IMR-90 (cell line): ENCODE measurements at regions not wholly inside any gene's neighbourhood (a gene's known extent, or its start where the extent isn't known, plus 50 kb on each side); places are given as distances from the start of the nearest gene placed in this dataset.

ENCODE experiments used
- ATAC-seq: fragments of 200-7000 bp; cut with Tn5 transposase; 2 replicates; pipeline ENCODE4 v1.9.1; 2020; ENCODE audit warnings: low read depth, mild to moderate bottlenecking, moderate library complexity
- BruUV-seq: library from RNA; stranded (reverse); fragments of 400-500 nt; replicated peaks from 2 replicates; lab custom pipeline; 2021; lab: Mats Ljungman, UMichigan
- CTCF ChIA-PET: fragments of 300-600 bp; formaldehyde crosslinking; extraction: SDS; loops from one replicate; lab custom pipeline; 2021; ENCODE audit warnings: antibody characterized with exemption; lab: Yijun Ruan, JAX
- POLR2A ChIA-PET: fragments of 300-600 bp; sonication (Branson Sonifier 250); formaldehyde crosslinking; loops from one replicate; lab custom pipeline; 2022; ENCODE audit warnings: antibody characterized with exemption; ENCODE audit not compliant: unreplicated experiment; lab: Charles Lee
- DNase-seq: peaks from one replicate; pipeline ENCODE4 v3.0.0; 2013
- H2AFZ ChIP-seq: replicated peaks from 2 replicates; pipeline ENCODE3; 2013; ENCODE audit warnings: low read length, mild to moderate bottlenecking; ENCODE audit not compliant: poor library complexity
- H2AK5ac ChIP-seq: 2 replicates; pipeline ENCODE4 v1.6.1; 2013; ENCODE audit warnings: low read depth, low read length, inconsistent platforms
- H2AK9ac ChIP-seq: replicated peaks from 2 replicates; pipeline ENCODE3; 2013; ENCODE audit warnings: mild to moderate bottlenecking, low read depth, low read length, moderate library complexity; ENCODE audit not compliant: poor library complexity
- H2BK120ac ChIP-seq: 2 replicates; pipeline ENCODE4 v1.6.1; 2013; ENCODE audit warnings: low read depth, low read length, inconsistent platforms
- H2BK15ac ChIP-seq: 3 replicates; pipeline ENCODE4 v1.6.1; 2013; ENCODE audit warnings: low read depth, low read length, inconsistent platforms
- H2BK20ac ChIP-seq: 2 replicates; pipeline ENCODE4 v1.6.1; 2013; ENCODE audit warnings: low read depth, mild to moderate bottlenecking, inconsistent platforms, low read length, moderate library complexity
- H2BK5ac ChIP-seq: 2 replicates; pipeline ENCODE4 v1.6.1; 2013; ENCODE audit warnings: mild to moderate bottlenecking, low read depth, low read length, inconsistent platforms; ENCODE audit not compliant: poor library complexity, severe bottlenecking
- H3K14ac ChIP-seq: replicated peaks from 2 replicates; pipeline ENCODE4 v1.6.1; 2013; ENCODE audit warnings: low read depth, low read length, inconsistent platforms
- H3K18ac ChIP-seq: 2 replicates; pipeline ENCODE4 v1.6.1; 2013; ENCODE audit warnings: low read depth, low read length, control low read depth
- H3K23ac ChIP-seq: 2 replicates; pipeline ENCODE4 v1.6.1; 2013; ENCODE audit warnings: low read depth, low read length, inconsistent platforms
- H3K27ac ChIP-seq: 2 replicates; pipeline ENCODE4 v1.5.1; 2013; ENCODE audit warnings: mild to moderate bottlenecking, control low read depth, low read length; ENCODE audit not compliant: insufficient read depth
- H3K27me3 ChIP-seq: 2 replicates; pipeline ENCODE4 v1.6.1; 2013; ENCODE audit warnings: low read length; ENCODE audit not compliant: control insufficient read depth, insufficient read depth
- H3K36me3 ChIP-seq: 2 replicates; pipeline ENCODE4 v1.6.1; 2013; ENCODE audit warnings: low read length, mixed read lengths; ENCODE audit not compliant: control insufficient read depth, insufficient read depth
- H3K4ac ChIP-seq: 2 replicates; pipeline ENCODE4 v1.6.1; 2013; ENCODE audit warnings: low read depth, low read length, inconsistent platforms
- H3K4me1 ChIP-seq: 2 replicates; pipeline ENCODE4 v1.6.1; 2013; ENCODE audit warnings: low read length, mixed read lengths; ENCODE audit not compliant: control insufficient read depth, insufficient read depth
- H3K4me2 ChIP-seq: 2 replicates; pipeline ENCODE4 v1.6.1; 2013; ENCODE audit warnings: low read depth, mild to moderate bottlenecking, control low read depth, low read length, moderate library complexity
- H3K4me3 ChIP-seq: 2 replicates; pipeline ENCODE4 v1.5.1; 2013; ENCODE audit warnings: low read depth, mild to moderate bottlenecking, control low read depth, low read length, moderate library complexity; ENCODE audit not compliant: insufficient read depth
- H3K56ac ChIP-seq: 2 replicates; pipeline ENCODE4 v1.6.1; 2013; ENCODE audit warnings: low read length, inconsistent platforms; ENCODE audit not compliant: insufficient read depth; ENCODE audit errors: extremely low read depth
- H3K79me1 ChIP-seq, 2 experiments: 2 replicates each; pipeline ENCODE4 v1.6.1; 2013; ENCODE audit warnings: low read length in 2 of 2, inconsistent platforms in 1 of 2, low read depth in 1 of 2
- H3K9ac ChIP-seq: 2 replicates; pipeline ENCODE4 v1.6.1; 2013; ENCODE audit warnings: low read depth, low read length, control low read depth
- H3K9me1 ChIP-seq: 2 replicates; pipeline ENCODE4 v1.6.1; 2013; ENCODE audit warnings: low read length, inconsistent platforms; ENCODE audit not compliant: insufficient read depth
- H3K9me3 ChIP-seq: 2 replicates; pipeline ENCODE4 v1.6.1; 2013; ENCODE audit warnings: low read length; ENCODE audit not compliant: control insufficient read depth, insufficient read depth
- H4K20me1 ChIP-seq: 2 replicates; pipeline ENCODE4 v1.6.1; 2013; ENCODE audit warnings: low read length, inconsistent platforms; ENCODE audit not compliant: insufficient read depth
- H4K5ac ChIP-seq: 2 replicates; pipeline ENCODE4 v1.6.1; 2013; ENCODE audit warnings: mild to moderate bottlenecking, low read depth, low read length, control low read depth
- H4K8ac ChIP-seq, 2 experiments: 2 replicates each; pipeline ENCODE4 v1.6.1; 2013; ENCODE audit warnings: low read depth in 2 of 2, low read length in 2 of 2, control low read depth in 1 of 2, inconsistent platforms in 1 of 2
- H4K91ac ChIP-seq: 2 replicates; pipeline ENCODE4 v1.6.1; 2013; ENCODE audit warnings: low read depth, low read length, inconsistent platforms; ENCODE audit not compliant: insufficient read depth
- BHLHE40 ChIP-seq: fragments of 150-350 bp; IDR thresholded peaks from 2 replicates; pipeline ENCODE4 v1.6.1; 2016; ENCODE audit warnings: mild to moderate bottlenecking, low read depth, low read length
- CEBPB ChIP-seq: IDR thresholded peaks from 2 replicates; pipeline ENCODE4 v1.6.1; 2012; ENCODE audit warnings: low read depth, low read length, improper control_type of control experiment
- CHD1 ChIP-seq: IDR thresholded peaks from 2 replicates; pipeline ENCODE4 v1.6.1; 2012; ENCODE audit warnings: low read depth, low read length, improper control_type of control experiment
- CTCF ChIP-seq: conservative IDR thresholded peaks from 2 replicates; pipeline ENCODE4 v1.5.1; 2012; ENCODE audit warnings: mild to moderate bottlenecking, low read depth, low read length, improper control_type of control experiment
- ELK1 ChIP-seq: fragments of 150-350 bp; IDR thresholded peaks from 2 replicates; pipeline ENCODE4 v1.6.1; 2016; ENCODE audit warnings: low read depth, mild to moderate bottlenecking, low read length, moderate library complexity, borderline replicate concordance
- FOS ChIP-seq: fragments of 150-350 bp; IDR thresholded peaks from 2 replicates; pipeline ENCODE4 v1.6.1; 2016; ENCODE audit warnings: low read depth, low read length
- MAFK ChIP-seq: IDR thresholded peaks from 2 replicates; pipeline ENCODE4 v1.6.1; 2012; ENCODE audit warnings: low read depth, low read length, improper control_type of control experiment
- MAZ ChIP-seq: IDR thresholded peaks from 2 replicates; pipeline ENCODE4 v1.6.1; 2012; ENCODE audit warnings: low read depth, mild to moderate bottlenecking, low read length, improper control_type of control experiment, moderate library complexity, borderline replicate concordance
- MXI1 ChIP-seq: IDR thresholded peaks from 2 replicates; pipeline ENCODE4 v1.6.1; 2012; ENCODE audit warnings: low read depth, mild to moderate bottlenecking, low read length, moderate library complexity, borderline replicate concordance
- NFE2L2 ChIP-seq: fragments of 150-350 bp; IDR thresholded peaks from 2 replicates; pipeline ENCODE4 v1.6.1; 2016; ENCODE audit warnings: low read depth, mild to moderate bottlenecking, low read length
- POLR2A ChIP-seq: IDR thresholded peaks from 2 replicates; pipeline ENCODE4 v1.6.1; 2012; ENCODE audit warnings: mild to moderate bottlenecking, low read depth, low read length
- RAD21 ChIP-seq: IDR thresholded peaks from 2 replicates; pipeline ENCODE4 v1.6.1; 2012; ENCODE audit warnings: low read length, improper control_type of control experiment
- RCOR1 ChIP-seq: IDR thresholded peaks from 2 replicates; pipeline ENCODE4 v1.6.1; 2012; ENCODE audit warnings: mild to moderate bottlenecking, low read length, improper control_type of control experiment; ENCODE audit not compliant: insufficient replicate concordance
- RFX5 ChIP-seq: IDR thresholded peaks from 2 replicates; pipeline ENCODE4 v1.8.0; 2012; ENCODE audit warnings: low read depth, mild to moderate bottlenecking, low read length, moderate library complexity
- SMC3 ChIP-seq: fragments of 150-350 bp; IDR thresholded peaks from 2 replicates; pipeline ENCODE4 v1.6.1; 2016; ENCODE audit warnings: low read depth, mild to moderate bottlenecking, antibody characterized with exemption, low read length, moderate library complexity
- USF2 ChIP-seq: fragments of 150-350 bp; IDR thresholded peaks from 2 replicates; pipeline ENCODE4 v1.6.1; 2017; ENCODE audit warnings: mild to moderate bottlenecking, antibody characterized with exemption, low read length, low read depth
- WGBS, 2 experiments: methylation state at CpG; one replicate each; pipeline versions ENCODE4 v1.1.5 to v1.1.7; 2013; ENCODE audit warnings: missing lambda C conversion rate in 2 of 2; ENCODE audit not compliant: insufficient read length in 1 of 2; ENCODE audit errors: extremely low coverage in 2 of 2; 5-methylcytosine and 5-hydroxymethylcytosine counted together
- dilution Hi-C: fragments of 300-500 bp; cut with HindIII; formaldehyde crosslinking; loops from one replicate; pipeline ENCODE4 v1.14.3; 2018; ENCODE audit warnings: low sequenced_read_pairs; ENCODE audit not compliant: unreplicated experiment
- in situ Hi-C: fragments of 300-500 bp; cut with MboI; formaldehyde crosslinking; loops from 3 replicates; pipeline ENCODE4 v1.14.3; 2019; ENCODE audit warnings: low sequenced_read_pairs, inconsistent platforms, mixed read lengths
- intact Hi-C: fragments of 100-400 bp; cut with micrococcal nuclease; formaldehyde crosslinking; loops from 2 replicates; pipeline ENCODE4 v1.10.0; 2022

- Histone ChIP-seq H3K14ac (0 out of 2 replicates have a peak overlapping the region, but pooled peaks have one; percentile 42), H3K9me3 (no peaks in the 10 kb centered on the region; the same call in 1 of the 2 replicates), H3K27me3 (no peaks in the 10 kb centered on the region), H2AK5ac (no peak overlapping the region), H2BK20ac (peak overlapping the region; percentile 62; the same call in 1 of the 2 replicates), H3K4me3 (no peak overlapping the region), H3K36me3 (no peaks in the 10 kb centered on the region), H3K27ac (no peak overlapping the region), H2BK5ac (peak overlapping the region; percentile 96), H3K18ac (peak overlapping the region; percentile 80; the same call in 1 of the 2 replicates), H3K4me1 (peaks cover 6% of the 10 kb centered on the region), H3K9ac (no peak overlapping the region), H3K4ac (peak overlapping the region; percentile 15; the same call in 1 of the 2 replicates), H3K23ac (no peak overlapping the region), H3K56ac (no peak overlapping the region), H4K91ac (no peak overlapping the region), H4K8ac (peak overlapping the region in 1 of 2 experiments; percentile 40; a peak in 1 of 4 replicates), H2AK9ac (no peak overlapping the region), H3K9me1 (peaks cover 3% of the 10 kb centered on the region; the same call in 1 of the 2 replicates), H2AFZ (no peak overlapping the region), H3K4me2 (no peak overlapping the region), H3K79me1 (peaks cover 4 to 5% of the 10 kb centered on the region in 2 experiments; a peak in 3 of 4 replicates), H2BK120ac (no peak overlapping the region), H4K20me1 (no peaks in the 10 kb centered on the region), H4K5ac (peak overlapping the region; percentile 35; the same call in 1 of the 2 replicates), H2BK15ac (0 out of 3 replicates have a peak overlapping the region, but pooled peaks have one; percentile 24)
- ATAC-seq, result no peak
- TF ChIP-seq NFE2L2 (no peak), MXI1 (no peak), USF2 (no peak), POLR2A (no peak), MAFK (no peak), MAZ (no peak), ELK1 (no peak), CTCF (no peak), BHLHE40 (no peak), CEBPB (no peak), RFX5 (no peak), SMC3 (no peak), FOS (no peak), RAD21 (no peak), CHD1 (no peak), RCOR1 (no peak)
- no peak for DNase-seq
- POLR2A ChIA-PET, result no interaction called here
- WGBS, 2 experiments, result no CpG with 5 or more reads among the region's 2 CpGs
- dilution Hi-C loops (no loop called here), intact Hi-C loops (no loop called here), in situ Hi-C loops (no loop called here)
- CTCF ChIA-PET, result no interaction called here
- BruUV-seq, result no TSS peak
These were observed 69.5 kb upstream of the ELL2 start for GRCh38 chr5:96031180-96031579.
